Spleen (tissue), 11 donors: ENCODE measurements at regions not wholly inside any gene's neighbourhood (a gene's known extent, or its start where the extent isn't known, plus 50 kb on each side); places are given as distances from the start of the nearest gene placed in this dataset.

Experiments used
- DNase-seq: peaks from one replicate; pipeline ENCODE4 v3.0.0-alpha.2; 2020
- H3K27ac ChIP-seq, 8 donors: fragments of 200-600 bp; sonication (generic) in 7 of 8; 1 replicate in 4 of 8; 2 replicates in 4 of 8; pipeline versions ENCODE4 v1.5.0 to v1.8.0; 2016 to 2021; ENCODE audit warnings: inconsistent platforms in 4 of 8, mild to moderate bottlenecking in 4 of 8, moderate library complexity in 1 of 8
- H3K27me3 ChIP-seq, 7 donors: fragments of 200-600 bp; sonication (generic) in 6 of 7; replicated peaks in 1 of 7; 1 replicate in 4 of 7; 2 replicates in 3 of 7; pipeline versions ENCODE4 v1.5.0 to v1.8.0; 2016 to 2021; ENCODE audit warnings: inconsistent platforms in 3 of 7, mild to moderate bottlenecking in 1 of 7
- H3K36me3 ChIP-seq, 6 donors: fragments of 200-600 bp; sonication (generic) in 5 of 6; 1 replicate in 4 of 6; 2 replicates in 2 of 6; pipeline versions ENCODE4 v1.5.0 to v1.8.0; 2016 to 2021; ENCODE audit warnings: inconsistent platforms in 2 of 6
- H3K4me1 ChIP-seq, 6 donors: fragments of 200-600 bp; sonication (generic) in 5 of 6; 1 replicate in 3 of 6; 2 replicates in 3 of 6; pipeline versions ENCODE4 v1.5.0 to v1.8.0; 2016 to 2021; ENCODE audit warnings: inconsistent platforms in 3 of 6
- H3K4me3 ChIP-seq, 8 donors: fragments of 200-600 bp; sonication (generic) in 7 of 8; 1 replicate in 4 of 8; 2 replicates in 4 of 8; pipeline versions ENCODE4 v1.5.0 to v1.8.0; 2016 to 2021; ENCODE audit warnings: inconsistent platforms in 4 of 8, mild to moderate bottlenecking in 4 of 8, moderate library complexity in 2 of 8
- H3K9me3 ChIP-seq, 8 donors: fragments of 200-600 bp; sonication (generic) in 7 of 8; 1 replicate in 4 of 8; 2 replicates in 4 of 8; pipeline versions ENCODE4 v1.5.0 to v1.8.0; 2016 to 2021; ENCODE audit warnings: inconsistent platforms in 4 of 8
- POLR2A ChIP-seq, 3 donors: fragments of 450-650 bp; IDR thresholded peaks; one replicate each; pipeline ENCODE4 v1.5.1; 2017; ENCODE audit warnings: antibody characterized with exemption in 3 of 3, mild to moderate bottlenecking in 1 of 3
- POLR2AphosphoS5 ChIP-seq, 3 donors: sonication (generic); formaldehyde crosslinking; IDR thresholded peaks; one replicate each; pipeline ENCODE4 v1.5.1; 2017; ENCODE audit warnings: antibody characterized with exemption in 3 of 3
- WGBS, 5 donors: extraction: QIAGEN DNeasy Blood & Tissue Kit in 3 of 5; methylation state at CpG; one replicate each; pipeline versions ENCODE4 v1.1.5 to v1.1.7; 2013 to 2018; 5-methylcytosine and 5-hydroxymethylcytosine counted together
- intact Hi-C: fragments of 100-400 bp; cut with DNase I; formaldehyde crosslinking; loops from one replicate; pipeline ENCODE4 v1.15.0; 2023; ENCODE audit warnings: low total_unique reads
- TF ChIP-seq, protein P1 (sequence below), 11 experiments: fragments of 200-600 bp in 7 of 11; fragments of 450-650 bp in 4 of 11; sonication (generic) in 4 of 11; IDR thresholded peaks in 8 of 11; conservative IDR thresholded peaks in 3 of 11; 1 replicate in 7 of 11; 2 replicates in 4 of 11; pipeline versions ENCODE4 v1.4.0 to v1.8.0; 2016 to 2021; ENCODE audit warnings: antibody characterized with exemption in 11 of 11, inconsistent platforms in 4 of 11, mild to moderate bottlenecking in 1 of 11
- donor health status: healthy with polysubstance abuse.
- donor health status: DM: no; HTN: no; CAD: no; lungs with moderate emphysema.
- donor health status: DM: no; HTN: no; CAD: no.
- donor health status: Bipolar disorder and iron deficiency.
- donor health status: healthy.
- donor health status: DM: no; HTN: no; CAD: no.
- donor health status: DM: yes; HTN: yes; CAD: no.

DNA sequence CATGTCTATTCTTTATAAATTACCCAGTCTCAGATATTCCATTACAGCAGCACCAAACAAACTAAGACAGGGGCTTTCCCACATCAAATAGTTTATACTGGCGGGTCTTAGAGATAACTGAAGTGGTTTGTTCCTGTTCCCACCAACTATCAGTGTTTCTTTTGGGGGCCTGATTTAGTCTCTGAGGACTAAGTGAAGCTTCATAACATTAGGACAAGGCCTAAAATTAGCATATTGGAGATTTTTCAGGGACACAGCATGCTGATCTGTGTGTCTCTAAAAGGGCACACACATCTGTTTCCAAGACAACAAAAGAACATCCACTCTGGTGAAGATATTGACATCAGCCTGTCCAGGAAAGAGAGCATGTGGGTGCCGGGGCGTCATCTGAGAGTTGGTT lies 72.6 kb upstream of the SEMA6D start:
- Histone ChIP-seq H3K36me3 (no peaks in the 10 kb centered on the region), H3K4me3 (no peak overlapping the region), H3K27ac (no peak overlapping the region), H3K9me3 (no peaks in the 10 kb centered on the region), H3K4me1 (no peaks in the 10 kb centered on the region), H3K27me3 (no peaks in the 10 kb centered on the region)
- intact Hi-C loops = no loop called here
- DNase-seq = no peak
- WGBS, 5 donors = 40 to 66% (median 54%) methylated on average over 3 of the region's 3 CpGs
- TF ChIP-seq, protein P1, sequence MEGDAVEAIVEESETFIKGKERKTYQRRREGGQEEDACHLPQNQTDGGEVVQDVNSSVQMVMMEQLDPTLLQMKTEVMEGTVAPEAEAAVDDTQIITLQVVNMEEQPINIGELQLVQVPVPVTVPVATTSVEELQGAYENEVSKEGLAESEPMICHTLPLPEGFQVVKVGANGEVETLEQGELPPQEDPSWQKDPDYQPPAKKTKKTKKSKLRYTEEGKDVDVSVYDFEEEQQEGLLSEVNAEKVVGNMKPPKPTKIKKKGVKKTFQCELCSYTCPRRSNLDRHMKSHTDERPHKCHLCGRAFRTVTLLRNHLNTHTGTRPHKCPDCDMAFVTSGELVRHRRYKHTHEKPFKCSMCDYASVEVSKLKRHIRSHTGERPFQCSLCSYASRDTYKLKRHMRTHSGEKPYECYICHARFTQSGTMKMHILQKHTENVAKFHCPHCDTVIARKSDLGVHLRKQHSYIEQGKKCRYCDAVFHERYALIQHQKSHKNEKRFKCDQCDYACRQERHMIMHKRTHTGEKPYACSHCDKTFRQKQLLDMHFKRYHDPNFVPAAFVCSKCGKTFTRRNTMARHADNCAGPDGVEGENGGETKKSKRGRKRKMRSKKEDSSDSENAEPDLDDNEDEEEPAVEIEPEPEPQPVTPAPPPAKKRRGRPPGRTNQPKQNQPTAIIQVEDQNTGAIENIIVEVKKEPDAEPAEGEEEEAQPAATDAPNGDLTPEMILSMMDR (IDR thresholded peaks at IDR 0.05 in 8 of 11, conservative IDR thresholded peaks at IDR 0.05 in 3 of 11) = no peak
- TF ChIP-seq POLR2A (IDR thresholded peaks at IDR 0.05) (no peak), POLR2AphosphoS5 (IDR thresholded peaks at IDR 0.05) (no peak)

DNA sequence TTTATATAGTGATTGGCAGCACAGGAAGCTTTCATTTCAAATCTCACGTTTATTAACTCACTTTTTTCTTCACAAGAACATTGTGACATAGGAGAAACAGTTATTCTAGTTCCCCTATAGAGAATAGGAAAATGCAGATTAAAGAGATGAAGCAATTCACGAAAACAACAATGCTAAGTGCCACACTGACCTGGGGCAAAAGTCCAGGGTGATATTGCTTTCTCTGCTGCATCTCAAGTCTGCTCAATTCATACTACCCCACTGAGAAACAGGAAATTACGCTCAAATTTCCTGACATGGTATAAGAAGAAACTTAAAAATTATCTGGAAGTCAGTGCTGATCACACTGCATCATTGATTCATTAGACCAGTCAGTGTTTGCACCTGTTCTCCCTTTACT lies 66.7 kb upstream of the SEMA6D start:
- Histone ChIP-seq H3K9me3 (no peaks in the 10 kb centered on the region), H3K36me3 (no peaks in the 10 kb centered on the region), H3K27ac (no peak overlapping the region), H3K4me3 (no peak overlapping the region), H3K4me1 (peaks cover 0 to 6% (median 0%) of the 10 kb centered on the region in 6 donors), H3K27me3 (no peaks in the 10 kb centered on the region)
- 54 to 75% (median 59%) methylated on average over 3 of the region's 3 CpGs for WGBS, 5 donors
- intact Hi-C loops = no loop called here
- DNase-seq = no peak
- TF ChIP-seq POLR2A (IDR thresholded peaks at IDR 0.05) (no peak), POLR2AphosphoS5 (IDR thresholded peaks at IDR 0.05) (no peak)
- TF ChIP-seq, protein P1 (IDR thresholded peaks at IDR 0.05 in 8 of 11, conservative IDR thresholded peaks at IDR 0.05 in 3 of 11) = no peak

DNA sequence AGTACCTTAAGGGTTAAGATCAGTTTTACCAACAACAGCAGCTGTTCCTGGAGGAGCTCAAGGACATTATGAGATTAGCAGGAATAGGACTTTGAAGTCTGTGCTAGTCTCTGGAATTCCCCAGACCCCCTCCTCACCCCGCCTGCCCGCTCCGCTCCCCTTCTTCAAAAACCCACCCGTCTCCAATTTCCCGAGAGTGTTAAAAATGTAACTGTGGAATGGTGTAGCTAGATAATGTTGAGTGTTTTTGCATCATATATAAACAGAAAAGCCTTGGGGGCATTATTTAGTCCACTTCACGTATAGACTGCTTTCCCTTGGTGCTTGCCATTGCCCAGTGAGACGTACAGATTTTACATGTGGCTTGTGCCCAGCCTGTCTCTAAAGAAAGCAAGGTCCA lies 65.0 kb upstream of the SEMA6D start:
- DNase-seq = no peak
- intact Hi-C loops = no loop called here

DNA sequence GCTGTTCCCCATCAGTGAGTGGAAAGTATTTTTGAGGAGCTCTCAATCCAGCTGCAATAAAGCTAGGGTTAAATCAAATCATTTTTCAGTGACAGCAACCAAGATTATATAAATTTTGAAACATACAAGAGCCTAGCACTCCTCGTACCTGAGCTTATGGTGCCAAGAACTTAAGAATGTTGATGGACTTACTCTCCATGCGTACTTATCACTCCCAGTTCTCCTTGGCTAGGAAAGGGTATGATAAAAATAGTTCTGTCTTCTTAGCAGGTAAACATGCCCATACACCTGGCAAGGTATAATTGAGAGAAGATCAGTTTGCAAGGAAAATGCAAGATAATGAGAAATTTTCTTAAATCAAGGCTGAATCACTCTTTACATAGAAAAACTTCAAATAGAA lies 64.5 kb upstream of the SEMA6D start:
- no peaks in the 10 kb centered on the region for H3K9me3 ChIP-seq
- 59 to 84% (median 77%) methylated on average over 2 of the region's 2 CpGs for WGBS, 5 donors
- TF ChIP-seq POLR2A (IDR thresholded peaks at IDR 0.05) = no peak
- no peak for TF ChIP-seq POLR2AphosphoS5 (IDR thresholded peaks at IDR 0.05)
- TF ChIP-seq, protein P1 (IDR thresholded peaks at IDR 0.05 in 8 of 11, conservative IDR thresholded peaks at IDR 0.05 in 3 of 11) = no peak
- no peak overlapping the region for H3K27ac ChIP-seq
- no peaks in the 10 kb centered on the region for H3K27me3 ChIP-seq
- no peak for DNase-seq
- no peak overlapping the region for H3K4me3 ChIP-seq
- H3K4me1 ChIP-seq = peaks cover 0 to 6% (median 0%) of the 10 kb centered on the region in 6 donors
- no peaks in the 10 kb centered on the region for H3K36me3 ChIP-seq
- intact Hi-C loops = no loop called here

More for the DNA sequence above, 65.0 kb upstream of the SEMA6D start:
- Histone ChIP-seq H3K9me3 (no peaks in the 10 kb centered on the region), H3K4me3 (no peak overlapping the region), H3K27ac (no peak overlapping the region), H3K36me3 (no peaks in the 10 kb centered on the region), H3K4me1 (peaks cover 0 to 6% (median 0%) of the 10 kb centered on the region in 6 donors), H3K27me3 (no peaks in the 10 kb centered on the region)
- TF ChIP-seq POLR2AphosphoS5 (IDR thresholded peaks at IDR 0.05) (no peak), POLR2A (IDR thresholded peaks at IDR 0.05) (no peak)
- TF ChIP-seq, protein P1 (IDR thresholded peaks at IDR 0.05 in 8 of 11, conservative IDR thresholded peaks at IDR 0.05 in 3 of 11) = no peak
- 48 to 72% (median 66%) methylated on average over 7 of the region's 7 CpGs for WGBS, 5 donors
